Tibial nerve (tissue), 4 donors: ENCODE measurements at regions not wholly inside any gene's neighbourhood (a gene's known extent, or its start where the extent isn't known, plus 50 kb on each side); places are given as distances from the start of the nearest gene placed in this dataset.

Experiments
- DNase-seq, 2 donors: peaks; one replicate each; pipeline ENCODE4 v3.0.0-alpha.2; 2019; ENCODE audit warnings: low spot score in 2 of 2
- H3K27ac ChIP-seq, 4 donors: fragments of 200-600 bp; sonication (generic) in 3 of 4; one replicate each; pipeline ENCODE4 v1.5.1; 2017 to 2019; ENCODE audit warnings: mild to moderate bottlenecking in 1 of 4
- H3K27me3 ChIP-seq, 2 donors: fragments of 200-600 bp; sonication (generic) in 1 of 2; one replicate each; pipeline versions ENCODE4 v1.5.1 to v1.6.0; 2017 to 2019
- H3K36me3 ChIP-seq, 3 donors: fragments of 200-600 bp; sonication (generic); one replicate each; pipeline ENCODE4 v1.5.1; 2018 to 2019
- H3K4me1 ChIP-seq, 4 donors: fragments of 200-600 bp; sonication (generic) in 3 of 4; one replicate each; pipeline ENCODE4 v1.5.1; 2017 to 2019
- H3K4me3 ChIP-seq, 4 donors: fragments of 200-600 bp; sonication (generic) in 3 of 4; one replicate each; pipeline ENCODE4 v1.5.1; 2017 to 2019; ENCODE audit warnings: mild to moderate bottlenecking in 1 of 4, moderate library complexity in 1 of 4
- H3K9me3 ChIP-seq, 4 donors: fragments of 200-600 bp; sonication (generic) in 3 of 4; one replicate each; pipeline ENCODE4 v1.5.1; 2017 to 2019
- EP300 ChIP-seq, 2 donors: sonication (generic); formaldehyde crosslinking; IDR thresholded peaks; one replicate each; pipeline ENCODE4 v1.6.1; 2017; ENCODE audit warnings: antibody characterized with exemption in 2 of 2, mild to moderate bottlenecking in 1 of 2
- POLR2A ChIP-seq, 2 donors: fragments of 450-650 bp; IDR thresholded peaks; one replicate each; pipeline ENCODE4 v1.6.1; 2017; ENCODE audit warnings: antibody characterized with exemption in 2 of 2, mild to moderate bottlenecking in 2 of 2, moderate library complexity in 2 of 2
- WGBS, 2 donors: methylation state at CpG; one replicate each; pipeline ENCODE4 v1.1.5; 2018; 5-methylcytosine and 5-hydroxymethylcytosine counted together
- TF ChIP-seq, protein P1 (sequence below), 5 experiments: fragments of 200-600 bp in 3 of 5; fragments of 450-650 bp in 2 of 5; sonication (generic) in 3 of 5; IDR thresholded peaks; one replicate each; pipeline ENCODE4 v1.5.1; 2016 to 2019; ENCODE audit warnings: antibody characterized with exemption in 5 of 5, mild to moderate bottlenecking in 3 of 5, moderate library complexity in 2 of 5

DNA sequence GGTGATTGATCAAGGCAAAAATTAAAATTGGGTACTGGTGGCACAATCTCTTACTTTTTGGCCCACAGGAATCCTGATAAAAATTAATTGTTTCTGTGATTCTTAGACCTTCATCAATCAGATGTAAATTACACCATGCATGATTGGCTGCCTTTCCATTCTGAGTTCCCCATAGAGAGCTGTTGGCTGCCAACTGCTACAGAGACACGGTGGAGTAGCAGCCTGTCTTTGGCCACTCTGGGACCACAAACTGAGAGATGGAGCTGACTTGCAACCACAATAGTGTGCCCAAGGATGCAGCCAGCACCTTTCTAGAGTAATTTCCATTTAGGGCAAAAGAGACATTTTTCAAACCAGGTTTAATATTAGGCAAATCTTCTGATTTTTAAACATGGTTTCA lies 274.3 kb upstream of the MMS22L start:
- Histone ChIP-seq H3K4me3 (no peak overlapping the region), H3K27ac (no peak overlapping the region), H3K36me3 (no peaks in the 10 kb centered on the region), H3K27me3 (no peaks in the 10 kb centered on the region), H3K9me3 (no peaks in the 10 kb centered on the region), H3K4me1 (no peaks in the 10 kb centered on the region)
- 16 to 23% methylated on average over 1 of the region's 1 CpG for WGBS, 2 donors
- TF ChIP-seq, protein P1, sequence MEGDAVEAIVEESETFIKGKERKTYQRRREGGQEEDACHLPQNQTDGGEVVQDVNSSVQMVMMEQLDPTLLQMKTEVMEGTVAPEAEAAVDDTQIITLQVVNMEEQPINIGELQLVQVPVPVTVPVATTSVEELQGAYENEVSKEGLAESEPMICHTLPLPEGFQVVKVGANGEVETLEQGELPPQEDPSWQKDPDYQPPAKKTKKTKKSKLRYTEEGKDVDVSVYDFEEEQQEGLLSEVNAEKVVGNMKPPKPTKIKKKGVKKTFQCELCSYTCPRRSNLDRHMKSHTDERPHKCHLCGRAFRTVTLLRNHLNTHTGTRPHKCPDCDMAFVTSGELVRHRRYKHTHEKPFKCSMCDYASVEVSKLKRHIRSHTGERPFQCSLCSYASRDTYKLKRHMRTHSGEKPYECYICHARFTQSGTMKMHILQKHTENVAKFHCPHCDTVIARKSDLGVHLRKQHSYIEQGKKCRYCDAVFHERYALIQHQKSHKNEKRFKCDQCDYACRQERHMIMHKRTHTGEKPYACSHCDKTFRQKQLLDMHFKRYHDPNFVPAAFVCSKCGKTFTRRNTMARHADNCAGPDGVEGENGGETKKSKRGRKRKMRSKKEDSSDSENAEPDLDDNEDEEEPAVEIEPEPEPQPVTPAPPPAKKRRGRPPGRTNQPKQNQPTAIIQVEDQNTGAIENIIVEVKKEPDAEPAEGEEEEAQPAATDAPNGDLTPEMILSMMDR (IDR thresholded peaks at IDR 0.05): no peak
- no peak for TF ChIP-seq POLR2A (IDR thresholded peaks at IDR 0.05)
- no peak for TF ChIP-seq EP300 (IDR thresholded peaks at IDR 0.05)
- no peak for DNase-seq

DNA sequence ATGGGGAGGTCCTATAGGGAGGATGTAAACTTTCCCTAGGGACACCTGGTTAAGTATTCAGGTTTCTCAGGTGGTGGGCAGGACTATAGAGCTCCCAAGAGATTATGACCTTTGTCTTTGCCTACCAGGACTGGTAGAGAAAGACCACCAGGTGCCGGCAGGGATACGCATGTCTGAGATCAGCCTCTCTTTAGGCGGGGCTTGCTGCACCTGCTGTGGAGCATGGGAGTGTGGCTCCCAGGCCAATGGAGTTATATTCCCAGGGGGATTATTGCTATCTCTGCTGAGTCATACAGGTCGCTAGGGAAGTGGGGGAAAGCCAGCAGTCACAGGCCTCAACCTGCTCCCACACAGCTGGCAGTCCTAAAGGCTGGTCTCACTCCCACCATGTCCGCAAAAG lies 280.5 kb upstream of the MMS22L start:
- WGBS, 2 donors: 85% methylated on average over 5 of the region's 5 CpGs
- Histone ChIP-seq H3K9me3 (peaks cover 0 to 7% (median 0%) of the 10 kb centered on the region in 4 donors), H3K4me3 (no peak overlapping the region), H3K4me1 (no peaks in the 10 kb centered on the region), H3K27me3 (no peaks in the 10 kb centered on the region), H3K27ac (no peak overlapping the region), H3K36me3 (no peaks in the 10 kb centered on the region)
- no peak for DNase-seq
- TF ChIP-seq, protein P1 (IDR thresholded peaks at IDR 0.05): no peak
- TF ChIP-seq POLR2A (IDR thresholded peaks at IDR 0.05) (no peak), EP300 (IDR thresholded peaks at IDR 0.05) (no peak)

DNA sequence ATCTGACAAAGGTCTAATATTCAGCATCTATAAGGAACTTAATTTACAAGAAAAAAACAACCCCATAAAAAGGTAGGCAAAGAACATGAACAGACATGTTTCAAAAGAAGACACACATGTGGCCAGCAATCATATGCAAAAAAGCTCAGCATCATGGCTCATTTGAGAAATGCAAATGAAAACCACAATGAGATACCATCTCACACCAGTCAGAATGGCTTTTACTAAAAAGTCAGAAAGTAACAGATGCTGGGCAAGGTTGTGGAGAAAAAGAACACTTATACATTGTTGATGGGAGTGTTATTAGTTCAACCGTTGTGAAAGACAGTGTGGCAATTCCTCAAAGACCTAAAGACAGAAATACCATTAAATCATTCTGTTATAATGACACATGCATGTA lies 289.9 kb upstream of the MMS22L start:
- Histone ChIP-seq H3K36me3 (no peaks in the 10 kb centered on the region), H3K27ac (no peak overlapping the region), H3K4me3 (no peak overlapping the region), H3K4me1 (no peaks in the 10 kb centered on the region), H3K27me3 (no peaks in the 10 kb centered on the region), H3K9me3 (no peaks in the 10 kb centered on the region)
- DNase-seq: no peak
- TF ChIP-seq, protein P1 (IDR thresholded peaks at IDR 0.05): no peak
- TF ChIP-seq POLR2A (IDR thresholded peaks at IDR 0.05): no peak
- no peak for TF ChIP-seq EP300 (IDR thresholded peaks at IDR 0.05)
- WGBS, 2 donors: 53 to 81% methylated on average over 1 of the region's 1 CpG

DNA sequence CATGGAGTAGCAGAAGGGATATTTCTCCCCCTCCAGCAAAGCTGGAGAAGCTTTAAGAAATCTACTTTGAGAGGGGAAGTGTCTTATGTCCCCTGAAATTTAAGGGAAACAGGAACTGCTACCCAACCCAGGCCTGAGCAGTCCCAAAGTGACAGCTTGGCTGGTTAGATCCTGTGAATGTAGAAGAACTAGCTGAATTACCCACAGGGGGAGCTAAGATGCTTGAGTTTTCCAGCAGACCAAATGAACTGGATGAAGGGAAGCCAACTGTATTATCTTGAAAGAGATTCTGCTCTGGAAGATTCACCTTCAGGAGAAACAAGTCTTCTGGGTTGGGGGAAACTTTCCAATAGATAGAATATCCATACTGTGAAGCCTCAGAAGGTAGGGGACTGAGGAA lies 303.3 kb upstream of the MMS22L start:
- Histone ChIP-seq H3K27ac (no peak overlapping the region), H3K4me1 (no peaks in the 10 kb centered on the region), H3K36me3 (no peaks in the 10 kb centered on the region), H3K4me3 (no peak overlapping the region), H3K9me3 (no peaks in the 10 kb centered on the region), H3K27me3 (no peaks in the 10 kb centered on the region)
- TF ChIP-seq POLR2A (IDR thresholded peaks at IDR 0.05) (no peak), EP300 (IDR thresholded peaks at IDR 0.05) (no peak)
- TF ChIP-seq, protein P1 (IDR thresholded peaks at IDR 0.05): no peak
- no peak for DNase-seq

DNA sequence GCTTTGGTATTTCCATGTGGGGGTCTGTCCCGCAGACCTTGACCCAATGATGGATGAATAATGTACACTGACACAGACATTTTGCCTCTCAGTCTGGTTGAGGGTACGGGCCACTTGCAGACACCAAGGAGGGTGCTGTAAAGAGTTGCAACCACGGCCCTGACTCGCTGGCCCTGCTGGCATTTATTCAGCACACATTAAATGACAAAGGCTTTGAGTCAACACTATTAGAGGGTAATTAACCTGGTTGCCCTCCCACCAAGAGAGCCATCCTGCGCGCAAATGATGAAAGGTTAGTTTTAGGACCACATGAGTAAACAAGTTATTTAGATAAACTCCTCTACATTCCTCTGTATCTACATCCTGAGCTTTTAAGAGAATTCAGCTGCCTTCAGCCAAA lies 308.9 kb upstream of the MMS22L start:
- no peaks in the 10 kb centered on the region for H3K36me3 ChIP-seq
- H3K9me3 ChIP-seq: no peaks in the 10 kb centered on the region
- no peaks in the 10 kb centered on the region for H3K27me3 ChIP-seq
- no peak for DNase-seq
- H3K27ac ChIP-seq: no peak overlapping the region
- TF ChIP-seq POLR2A (IDR thresholded peaks at IDR 0.05) (no peak), EP300 (IDR thresholded peaks at IDR 0.05) (no peak)
- TF ChIP-seq, protein P1 (IDR thresholded peaks at IDR 0.05): no peak
- 29 to 46% methylated on average over 6 of the region's 6 CpGs for WGBS, 2 donors
- no peak overlapping the region for H3K4me3 ChIP-seq
- H3K4me1 ChIP-seq: no peaks in the 10 kb centered on the region
